Breast epithelium (tissue), 3 donors: ENCODE measurements at regions not wholly inside any gene's neighbourhood (a gene's known extent, or its start where the extent isn't known, plus 50 kb on each side); places are given as distances from the start of the nearest gene placed in this dataset.

Experiments used
- POLR2A ChIP-seq: fragments of 450-650 bp; IDR thresholded peaks from one replicate; pipeline ENCODE4 v1.6.1; 2016; ENCODE audit warnings: antibody characterized with exemption, mild to moderate bottlenecking, moderate library complexity
- POLR2AphosphoS5 ChIP-seq, 3 donors: sonication (generic); formaldehyde crosslinking; IDR thresholded peaks; one replicate each; pipeline ENCODE4 v1.6.1; 2017; ENCODE audit warnings: antibody characterized with exemption in 3 of 3
- TF ChIP-seq, protein P1 (sequence below), 3 donors: fragments of 450-650 bp; IDR thresholded peaks; one replicate each; pipeline ENCODE4 v1.5.1; 2016 to 2017; ENCODE audit warnings: antibody characterized with exemption in 3 of 3, mild to moderate bottlenecking in 3 of 3, moderate library complexity in 3 of 3

DNA sequence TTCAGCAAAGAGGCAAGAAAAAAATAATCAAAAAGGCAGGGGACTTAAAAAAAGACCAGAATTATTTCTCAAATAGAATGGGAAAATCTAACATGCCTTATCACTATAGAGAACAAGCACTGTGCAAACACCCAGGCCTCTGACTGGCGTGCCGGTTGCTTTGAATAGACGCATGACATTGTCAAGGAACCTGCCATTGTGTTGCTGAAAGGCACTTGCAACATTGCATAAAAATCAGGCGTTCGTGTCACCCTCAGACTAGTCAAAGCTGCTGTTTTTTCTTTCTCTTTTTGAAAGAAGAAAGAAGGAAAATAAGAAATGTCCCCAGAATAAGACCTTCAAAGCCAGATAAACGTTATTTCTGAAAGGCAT is 549.3 kb upstream of the CADM1 start:
- TF ChIP-seq POLR2AphosphoS5 (IDR thresholded peaks at IDR 0.05) (no peak), POLR2A (no peak)
- TF ChIP-seq, protein P1, sequence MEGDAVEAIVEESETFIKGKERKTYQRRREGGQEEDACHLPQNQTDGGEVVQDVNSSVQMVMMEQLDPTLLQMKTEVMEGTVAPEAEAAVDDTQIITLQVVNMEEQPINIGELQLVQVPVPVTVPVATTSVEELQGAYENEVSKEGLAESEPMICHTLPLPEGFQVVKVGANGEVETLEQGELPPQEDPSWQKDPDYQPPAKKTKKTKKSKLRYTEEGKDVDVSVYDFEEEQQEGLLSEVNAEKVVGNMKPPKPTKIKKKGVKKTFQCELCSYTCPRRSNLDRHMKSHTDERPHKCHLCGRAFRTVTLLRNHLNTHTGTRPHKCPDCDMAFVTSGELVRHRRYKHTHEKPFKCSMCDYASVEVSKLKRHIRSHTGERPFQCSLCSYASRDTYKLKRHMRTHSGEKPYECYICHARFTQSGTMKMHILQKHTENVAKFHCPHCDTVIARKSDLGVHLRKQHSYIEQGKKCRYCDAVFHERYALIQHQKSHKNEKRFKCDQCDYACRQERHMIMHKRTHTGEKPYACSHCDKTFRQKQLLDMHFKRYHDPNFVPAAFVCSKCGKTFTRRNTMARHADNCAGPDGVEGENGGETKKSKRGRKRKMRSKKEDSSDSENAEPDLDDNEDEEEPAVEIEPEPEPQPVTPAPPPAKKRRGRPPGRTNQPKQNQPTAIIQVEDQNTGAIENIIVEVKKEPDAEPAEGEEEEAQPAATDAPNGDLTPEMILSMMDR (IDR thresholded peaks at IDR 0.05): no peak
